22Rv1 (cell line): ENCODE measurements at regions not wholly inside any gene's neighbourhood (a gene's known extent, or its start where the extent isn't known, plus 50 kb on each side); places are given as distances from the start of the nearest gene placed in this dataset.

Experiments
- CTCF ChIP-seq: fragments of 450-650 bp; IDR thresholded peaks from 2 replicates; pipeline ENCODE4 v1.5.1; 2017; ENCODE audit warnings: mild to moderate bottlenecking
- ZFX ChIP-seq: fragments of 450-650 bp; IDR thresholded peaks from 2 replicates; pipeline ENCODE4 v1.6.1; 2017; ENCODE audit warnings: antibody characterized with exemption, borderline replicate concordance

- no peak for TF ChIP-seq CTCF
- no peak for TF ChIP-seq ZFX
Observed at GRCh38 chr13:76635232-76636230, 250.7 kb downstream of the KCTD12 start.
